HEK293T (cell line): ENCODE measurements at regions not wholly inside any gene's neighbourhood (a gene's known extent, or its start where the extent isn't known, plus 50 kb on each side); places are given as distances from the start of the nearest gene placed in this dataset.

ENCODE experiments used
- BHLHE40 ChIP-seq: fragments of 450-650 bp; IDR thresholded peaks from 2 replicates; pipeline ENCODE4 v1.6.1; 2016; ENCODE audit warnings: mild to moderate bottlenecking, moderate library complexity, borderline replicate concordance
- ELF4 ChIP-seq: fragments of 450-650 bp; IDR thresholded peaks from 2 replicates; pipeline ENCODE4 v1.6.1; 2017; ENCODE audit warnings: antibody characterized with exemption
- FOXK2 ChIP-seq: fragments of 450-650 bp; IDR thresholded peaks from 2 replicates; pipeline ENCODE4 v1.6.1; 2016; ENCODE audit warnings: mild to moderate bottlenecking
- LEF1 ChIP-seq: fragments of 450-650 bp; IDR thresholded peaks from 2 replicates; pipeline ENCODE4 v1.6.1; 2017; ENCODE audit warnings: mild to moderate bottlenecking, borderline replicate concordance
- PKNOX1 ChIP-seq: fragments of 450-650 bp; IDR thresholded peaks from 2 replicates; pipeline ENCODE4 v1.6.1; 2016

DNA sequence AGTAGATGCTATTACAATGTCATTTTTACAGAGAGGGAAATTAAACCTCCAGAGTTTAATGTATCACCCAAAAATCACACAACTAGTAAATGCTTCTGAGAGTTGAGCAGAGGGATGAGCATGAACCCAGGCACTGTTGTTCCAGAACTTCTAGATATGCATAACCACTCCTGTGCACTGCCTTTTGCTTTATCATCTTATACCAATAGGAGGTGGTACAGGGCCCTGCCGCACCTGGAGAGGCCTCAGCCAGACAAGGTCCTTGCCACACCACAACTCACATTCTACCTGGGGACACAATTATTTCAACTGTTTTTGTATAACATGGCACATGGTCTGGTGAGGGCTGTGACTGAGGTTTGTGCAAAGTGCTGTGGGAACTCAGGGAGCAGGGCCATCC, 78.5 kb upstream of the NTRK3 start:
- TF ChIP-seq BHLHE40, result no peak
- no peak for TF ChIP-seq PKNOX1
- TF ChIP-seq FOXK2, result no peak
- no peak for TF ChIP-seq LEF1
- no peak for TF ChIP-seq ELF4
